BJ (cell line): ENCODE measurements at regions not wholly inside any gene's neighbourhood (a gene's known extent, or its start where the extent isn't known, plus 50 kb on each side); places are given as distances from the start of the nearest gene placed in this dataset.
"Not testable (repeated sequence)": the region's sequence is repeated elsewhere in the genome, so short reads cannot be mapped to it uniquely, and the experiment has no call there.

Experiments used
- CTCF ChIA-PET: fragments of 350-600 bp; formaldehyde crosslinking; extraction: SDS; loops from one replicate; lab custom pipeline; 2021; ENCODE audit warnings: antibody characterized with exemption, inconsistent platforms; lab: Yijun Ruan, JAX
- POLR2A ChIA-PET: fragments of 300-600 bp; sonication (Branson Sonifier 250); formaldehyde crosslinking; extraction: SDS; loops from one replicate; lab custom pipeline; 2021; ENCODE audit warnings: antibody characterized with exemption; lab: Charles Lee
- DNase-seq: peaks from one replicate; pipeline ENCODE4 v3.0.0-alpha.2; 2011; ENCODE audit warnings: low read depth
- H3K27me3 ChIP-seq: 2 replicates; pipeline ENCODE4 v1.6.0; 2011; ENCODE audit warnings: low read length; ENCODE audit not compliant: control insufficient read depth, insufficient read depth
- H3K36me3 ChIP-seq: 2 replicates; pipeline ENCODE4 v1.5.1; 2011; ENCODE audit warnings: low read length; ENCODE audit not compliant: control insufficient read depth, insufficient read depth
- H3K4me3 ChIP-seq: 2 replicates; pipeline ENCODE4 v1.5.1; 2011; ENCODE audit warnings: low read depth, mild to moderate bottlenecking, control low read depth, low read length
- CTCF ChIP-seq: IDR thresholded peaks from 2 replicates; pipeline ENCODE4 v1.5.1; 2011; ENCODE audit warnings: low read depth, mild to moderate bottlenecking, control low read depth, inconsistent platforms, low read length, moderate library complexity; ENCODE audit not compliant: insufficient read depth

DNA sequence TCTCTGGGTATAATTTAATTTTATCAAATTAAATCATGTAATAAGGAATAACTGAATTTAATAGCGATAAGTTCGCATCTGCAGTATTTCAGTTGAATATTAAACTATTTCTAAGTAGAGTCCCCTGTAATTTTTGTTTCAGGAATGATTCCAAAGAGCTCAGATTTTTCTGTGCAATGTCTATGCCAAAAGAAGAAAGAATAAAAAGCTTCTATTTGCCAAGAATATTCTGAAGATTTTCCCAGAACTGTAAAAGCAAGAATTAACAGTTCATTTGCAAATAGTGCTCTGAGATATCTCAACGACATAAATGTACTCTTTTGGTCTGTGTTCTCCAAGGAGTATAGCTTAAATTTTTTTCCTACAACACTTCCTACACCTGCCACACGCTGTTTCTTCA, 1242.8 kb upstream of the DIAPH2 start:
- POLR2A ChIA-PET: no interaction called here
- CTCF ChIA-PET: no interaction called here
- Histone ChIP-seq H3K36me3 (no peaks in the 10 kb centered on the region), H3K4me3 (no peak overlapping the region), H3K27me3 (no peaks in the 10 kb centered on the region)
- no peak for DNase-seq
- no peak for TF ChIP-seq CTCF

DNA sequence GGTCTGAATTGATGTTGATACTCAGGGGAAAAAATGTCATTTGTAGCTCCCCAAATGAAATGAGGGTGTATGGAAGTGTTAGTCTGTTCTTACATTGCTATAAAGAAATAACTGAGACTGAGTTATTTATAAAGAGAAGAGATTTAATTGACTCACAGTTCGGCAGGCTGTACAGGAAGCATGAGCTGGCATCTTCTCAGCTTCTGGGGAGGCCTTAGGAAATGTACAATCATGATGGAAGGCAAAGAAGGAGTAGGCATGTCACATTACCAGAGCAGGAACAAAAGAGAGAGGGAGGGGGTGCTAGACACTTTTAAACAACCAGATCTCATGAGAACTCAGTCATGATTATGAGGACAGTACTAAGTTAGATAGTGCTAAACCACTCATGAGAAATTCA, 1199.9 kb upstream of the DIAPH2 start:
- no peaks in the 10 kb centered on the region for H3K27me3 ChIP-seq
- CTCF ChIA-PET: no interaction called here
- TF ChIP-seq CTCF: no peak
- no peak for DNase-seq
- POLR2A ChIA-PET: no interaction called here
- H3K4me3 ChIP-seq: no peak overlapping the region
- no peaks in the 10 kb centered on the region for H3K36me3 ChIP-seq

GRCh38 chrX:95505721-95506120, 1178.9 kb upstream of the DIAPH2 start:
- DNase-seq: no peak
- TF ChIP-seq CTCF: no peak
- Histone ChIP-seq H3K4me3 (no peak overlapping the region), H3K27me3 (no peaks in the 10 kb centered on the region), H3K36me3 (no peaks in the 10 kb centered on the region)
- ChIA-PET POLR2A (no interaction called here), CTCF (no interaction called here)

DNA sequence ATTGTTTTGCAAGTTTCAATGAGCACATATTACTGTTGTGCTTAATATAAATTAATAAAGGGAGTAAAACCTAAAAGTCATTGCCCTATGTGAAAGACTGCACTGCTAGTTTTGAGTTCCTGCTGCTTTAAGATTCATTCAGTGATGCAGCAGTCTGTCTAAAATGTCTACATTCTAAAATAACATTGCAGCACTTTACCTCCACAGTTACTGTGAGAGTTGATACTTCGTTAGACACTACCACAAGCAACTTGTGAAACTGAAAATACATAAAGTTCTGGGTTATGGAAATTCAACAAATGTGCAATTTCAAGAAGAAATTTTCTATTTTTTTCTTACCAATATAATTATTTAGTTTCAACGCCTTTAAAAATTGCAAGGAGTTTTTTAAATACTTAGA, 1175.2 kb upstream of the DIAPH2 start:
- DNase-seq: no peak
- Histone ChIP-seq H3K27me3 (no peaks in the 10 kb centered on the region), H3K36me3 (no peaks in the 10 kb centered on the region), H3K4me3 (no peak overlapping the region)
- TF ChIP-seq CTCF: no peak
- ChIA-PET CTCF (no interaction called here), POLR2A (no interaction called here)

- POLR2A ChIA-PET, H3K36me3 ChIP-seq, H3K4me3 ChIP-seq, CTCF ChIA-PET, DNase-seq, H3K27me3 ChIP-seq: not testable (repeated sequence)
Observed at GRCh38 chrX:95524018-95524417, 1160.6 kb upstream of the DIAPH2 start.

DNA sequence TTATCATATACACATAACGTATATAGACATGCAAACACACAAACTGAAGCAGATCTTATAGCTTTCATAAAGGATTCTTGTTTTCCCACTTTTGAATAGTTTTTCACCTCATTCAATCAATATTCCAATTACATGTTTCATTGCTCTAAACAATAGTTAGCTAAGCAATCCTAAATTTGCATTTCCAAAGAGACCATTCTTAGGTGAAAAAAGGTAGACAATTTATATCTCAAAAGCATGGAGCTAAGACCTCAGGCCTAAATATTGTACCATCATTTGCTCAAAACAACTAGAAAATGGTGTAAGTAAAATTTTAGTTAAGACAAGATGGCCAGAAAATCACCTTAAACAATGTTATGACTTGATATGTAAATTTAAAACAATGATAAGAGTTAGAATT, 1148.5 kb upstream of the DIAPH2 start:
- Histone ChIP-seq H3K27me3 (no peaks in the 10 kb centered on the region), H3K36me3 (no peaks in the 10 kb centered on the region), H3K4me3 (no peak overlapping the region)
- ChIA-PET CTCF (no interaction called here), POLR2A (no interaction called here)
- no peak for DNase-seq
- TF ChIP-seq CTCF: no peak
